ENCODE measurements at regions not wholly inside any gene's neighbourhood (a gene's known extent, or its start where the extent isn't known, plus 50 kb on each side); places are given as distances from the start of the nearest gene placed in this dataset.

- Histone ChIP-seq H3K9me3 (replicated peaks in 1 of 2; ENCODE audit: control insufficient read depth in 1 of 2, insufficient read depth in 1 of 2, low read length in 2 of 2) (no peaks in the 10 kb centered on the region), H2AFZ (ENCODE audit: insufficient read depth, low read depth, low read length, poor library complexity, severe bottlenecking) (no peak overlapping the region), H3K36me3 (replicated peaks in 1 of 2; ENCODE audit: control insufficient read depth in 1 of 2, insufficient read depth in 2 of 2, low read length in 2 of 2) (peaks cover 0 to 4% of the 10 kb centered on the region in 2 donors), H3K9ac (ENCODE audit: insufficient read depth, low read length, poor library complexity, severe bottlenecking) (no peak overlapping the region), H3K27ac (ENCODE audit: low read depth in 1 of 2, low read length in 2 of 2) (no peak overlapping the region), H3K4me3 (replicated peaks in 1 of 3; ENCODE audit: low read depth in 2 of 3, low read length in 3 of 3) (no peak overlapping the region), H3K27me3 (ENCODE audit: control insufficient read depth in 2 of 2, insufficient read depth in 2 of 2, low read length in 2 of 2) (no peaks in the 10 kb centered on the region), H3K79me2 (ENCODE audit: insufficient read depth, low read length) (no peaks in the 10 kb centered on the region), H3K4me1 (ENCODE audit: control insufficient read depth in 1 of 2, insufficient read depth in 2 of 2, low read length in 2 of 2) (no peaks in the 10 kb centered on the region), H3K4me2 (replicated peaks; ENCODE audit: extremely low read depth, low read length, poor library complexity, severe bottlenecking) (no peak overlapping the region), H4K20me1 (ENCODE audit: insufficient read depth, low read length) (no peaks in the 10 kb centered on the region)
- no peaks in the 10 kb centered on the region for H3K4me1 Mint-ChIP-seq
- peaks cover 0 to 15% (median 6%) of the 10 kb centered on the region in 7 donors for H3K9me3 Mint-ChIP-seq
- no peak overlapping the region for H3K4me3 Mint-ChIP-seq
- no peaks in the 10 kb centered on the region for H3K27me3 Mint-ChIP-seq (ENCODE audit: low read depth in 3 of 3)
- H3K36me3 Mint-ChIP-seq, result peaks cover 9 to 14% of the 10 kb centered on the region in 2 donors
- TF ChIP-seq CTCF (IDR thresholded peaks at IDR 0.05), result no peak
- intact Hi-C loops (cut with micrococcal nuclease), result no loop called here
- no peak overlapping the region for H3K27ac Mint-ChIP-seq
- no peak for DNase-seq
Observed at GRCh38 chr16:72394526-72394925, 222.6 kb upstream of the PMFBP1 start.

GRCh38 chr16:72389791-72390190 lies 217.8 kb upstream of the PMFBP1 start:
- Histone ChIP-seq H3K9me3 (replicated peaks in 1 of 2; ENCODE audit: control insufficient read depth in 1 of 2, insufficient read depth in 1 of 2, low read length in 2 of 2) (peaks cover 4 to 23% of the 10 kb centered on the region in 2 donors), H3K36me3 (replicated peaks in 1 of 2; ENCODE audit: control insufficient read depth in 1 of 2, insufficient read depth in 2 of 2, low read length in 2 of 2) (peaks cover 0 to 32% of the 10 kb centered on the region in 2 donors), H3K4me3 (replicated peaks in 1 of 3; ENCODE audit: low read depth in 2 of 3, low read length in 3 of 3) (no peak overlapping the region), H3K9ac (ENCODE audit: insufficient read depth, low read length, poor library complexity, severe bottlenecking) (no peak overlapping the region), H3K79me2 (ENCODE audit: insufficient read depth, low read length) (no peaks in the 10 kb centered on the region), H3K27ac (ENCODE audit: low read depth in 1 of 2, low read length in 2 of 2) (no peak overlapping the region), H2AFZ (ENCODE audit: insufficient read depth, low read depth, low read length, poor library complexity, severe bottlenecking) (no peak overlapping the region), H3K27me3 (ENCODE audit: control insufficient read depth in 2 of 2, insufficient read depth in 2 of 2, low read length in 2 of 2) (no peaks in the 10 kb centered on the region), H3K4me1 (ENCODE audit: control insufficient read depth in 1 of 2, insufficient read depth in 2 of 2, low read length in 2 of 2) (no peaks in the 10 kb centered on the region), H4K20me1 (ENCODE audit: insufficient read depth, low read length) (no peaks in the 10 kb centered on the region), H3K4me2 (replicated peaks; ENCODE audit: extremely low read depth, low read length, poor library complexity, severe bottlenecking) (no peak overlapping the region)
- no peak for DNase-seq
- no peak overlapping the region for H3K4me3 Mint-ChIP-seq
- 92% methylated on average over 1 of the region's 3 CpGs for WGBS (ENCODE audit: insufficient coverage)
- no peaks in the 10 kb centered on the region for H3K4me1 Mint-ChIP-seq
- H3K36me3 Mint-ChIP-seq, result peaks cover 25 to 35% of the 10 kb centered on the region in 2 donors
- no peaks in the 10 kb centered on the region for H3K27me3 Mint-ChIP-seq (ENCODE audit: low read depth in 3 of 3)
- peaks cover 7 to 36% (median 12%) of the 10 kb centered on the region in 7 donors for H3K9me3 Mint-ChIP-seq
- intact Hi-C loops (cut with micrococcal nuclease), result no loop called here
- TF ChIP-seq CTCF (IDR thresholded peaks at IDR 0.05), result no peak
- no peak overlapping the region for H3K27ac Mint-ChIP-seq
